GM18873 (cell line): ENCODE measurements at regions not wholly inside any gene's neighbourhood (a gene's known extent, or its start where the extent isn't known, plus 50 kb on each side); places are given as distances from the start of the nearest gene placed in this dataset.

Source experiments
- ATAC-seq: cut with Tn5 transposase; IDR thresholded peaks from one replicate; pipeline ENCODE4 v1.9.1; 2021; ENCODE audit warnings: mild to moderate bottlenecking, moderate library complexity, moderate number of reproducible peaks; ENCODE audit not compliant: unreplicated experiment, low FRiP score

- no peak for ATAC-seq
Observed at GRCh38 chr9:13726746-13727145, 447.3 kb upstream of the MPDZ start.

GRCh38 chr9:13725516-13725915 lies 446.0 kb upstream of the MPDZ start:
- ATAC-seq: no peak

GRCh38 chr9:13721481-13722235 lies 442.2 kb upstream of the MPDZ start:
- ATAC-seq: no peak

- no peak for ATAC-seq
Observed at GRCh38 chr9:13719981-13720676, 440.6 kb upstream of the MPDZ start.

GRCh38 chr9:13719446-13719845 lies 440.0 kb upstream of the MPDZ start:
- no peak for ATAC-seq

- no peak for ATAC-seq
Observed at GRCh38 chr9:13718539-13718938, 439.0 kb upstream of the MPDZ start.

GRCh38 chr9:13718086-13718485 lies 438.6 kb upstream of the MPDZ start:
- ATAC-seq: no peak

- no peak for ATAC-seq
Observed at GRCh38 chr9:13717322-13718054, 438.0 kb upstream of the MPDZ start.

GRCh38 chr9:13716601-13717321 lies 437.3 kb upstream of the MPDZ start:
- ATAC-seq: no peak

- ATAC-seq: no peak
Observed at GRCh38 chr9:13716090-13716489, 436.6 kb upstream of the MPDZ start.

GRCh38 chr9:13715430-13715829 lies 435.9 kb upstream of the MPDZ start:
- no peak for ATAC-seq

GRCh38 chr9:13707612-13708576 lies 428.4 kb upstream of the MPDZ start:
- no peak for ATAC-seq

GRCh38 chr9:13705918-13706317 lies 426.4 kb upstream of the MPDZ start:
- no peak for ATAC-seq

- ATAC-seq: no peak
Observed at GRCh38 chr9:13705373-13705772, 425.9 kb upstream of the MPDZ start.

GRCh38 chr9:13690595-13690994 lies 411.1 kb upstream of the MPDZ start:
- no peak for ATAC-seq

- no peak for ATAC-seq
Observed at GRCh38 chr9:13689925-13690324, 410.4 kb upstream of the MPDZ start.

- no peak for ATAC-seq
Observed at GRCh38 chr9:13688990-13689600, 409.6 kb upstream of the MPDZ start.

- ATAC-seq: no peak
Observed at GRCh38 chr9:13688223-13688989, 408.9 kb upstream of the MPDZ start.
